Neural cell (in vitro differentiated cells): ENCODE measurements at regions not wholly inside any gene's neighbourhood (a gene's known extent, or its start where the extent isn't known, plus 50 kb on each side); places are given as distances from the start of the nearest gene placed in this dataset.
A peak's percentile ranks its signal among the peaks of the same experiment; 100 is the strongest.

Source experiments
- H2AFZ ChIP-seq: fragments of 200-600, 300-800 bp; sonication (generic), shearing (Covaris generic); 2 replicates; pipeline ENCODE4 v1.6.0; 2014; ENCODE audit warnings: low read depth, mild to moderate bottlenecking, antibody characterized with exemption, low read length, moderate library complexity
- H3F3A ChIP-seq: fragments of 200-600 bp; shearing (Covaris generic); 2 replicates; pipeline ENCODE4 v1.6.1; 2016; ENCODE audit warnings: mild to moderate bottlenecking, moderate library complexity, mixed read lengths, antibody characterized with exemption, low read length; ENCODE audit not compliant: insufficient read depth, poor library complexity, severe bottlenecking
- H3K27ac ChIP-seq: fragments of 200-600, 300-800 bp; sonication (generic), shearing (Covaris generic); 2 replicates; pipeline ENCODE4 v1.5.1; 2014; ENCODE audit warnings: mild to moderate bottlenecking, low read length, moderate library complexity
- H3K27me3 ChIP-seq: fragments of 300-800, 200-600 bp; sonication (generic), shearing (Covaris generic); 2 replicates; pipeline ENCODE4 v1.6.0; 2014; ENCODE audit warnings: mild to moderate bottlenecking, low read depth, low read length, moderate library complexity; ENCODE audit not compliant: insufficient read depth
- H3K36me3 ChIP-seq: fragments of 300-800, 200-600 bp; sonication (generic), shearing (Covaris generic); 2 replicates; pipeline ENCODE4 v1.5.1; 2014; ENCODE audit warnings: mild to moderate bottlenecking, antibody characterized with exemption, low read length, moderate library complexity; ENCODE audit not compliant: insufficient read depth
- H3K4me2 ChIP-seq: fragments of 300-800, 200-600 bp; sonication (generic), shearing (Covaris generic); 2 replicates; pipeline ENCODE4 v1.6.0; 2014; ENCODE audit warnings: mild to moderate bottlenecking, low read length
- H3K4me3 ChIP-seq: fragments of 300-800, 200-600 bp; sonication (generic), shearing (Covaris generic); 2 replicates; pipeline ENCODE4 v1.5.1; 2014; ENCODE audit warnings: mild to moderate bottlenecking, low read length, moderate library complexity
- H3K79me2 ChIP-seq: fragments of 200-600 bp; shearing (Covaris generic); replicated peaks from 2 replicates; pipeline ENCODE4 v1.6.0; 2014; ENCODE audit warnings: mild to moderate bottlenecking, low read length, moderate library complexity; ENCODE audit not compliant: insufficient read depth
- H3K9ac ChIP-seq: fragments of 300-800, 200-600 bp; sonication (generic), shearing (Covaris generic); 2 replicates; pipeline ENCODE4 v1.6.1; 2016; ENCODE audit warnings: mild to moderate bottlenecking, low read length, mixed read lengths
- H3K9me2 ChIP-seq: fragments of 200-600 bp; shearing (Covaris generic); 2 replicates; pipeline ENCODE4 v1.6.1; 2016; ENCODE audit warnings: mild to moderate bottlenecking, low read length, mixed read lengths; ENCODE audit not compliant: insufficient read depth
- H3K9me3 ChIP-seq: fragments of 200-600, 300-800 bp; sonication (generic), shearing (Covaris generic); 2 replicates; pipeline ENCODE4 v1.6.1; 2016; ENCODE audit warnings: mild to moderate bottlenecking, mixed run types, low read length, moderate library complexity, mixed read lengths
- H4K20me1 ChIP-seq: fragments of 200-600 bp; shearing (Covaris generic); 2 replicates; pipeline ENCODE4 v1.6.1; 2016; ENCODE audit warnings: mild to moderate bottlenecking, mixed run types; ENCODE audit not compliant: insufficient read depth
- EP300 ChIP-seq: fragments of 450-650 bp; conservative IDR thresholded peaks from 2 replicates; pipeline ENCODE4 v1.6.1; 2014; ENCODE audit warnings: antibody characterized with exemption, mild to moderate bottlenecking, moderate library complexity; ENCODE audit not compliant: poor library complexity, severe bottlenecking
- EZH2 ChIP-seq: fragments of 200-600, 300-800 bp; shearing (Covaris generic), sonication (generic); IDR thresholded peaks from 2 replicates; pipeline ENCODE4 v1.6.1; 2014; ENCODE audit warnings: antibody characterized with exemption, low read length, borderline replicate concordance, mild to moderate bottlenecking; ENCODE audit not compliant: insufficient read depth, poor library complexity, severe bottlenecking
- MXI1 ChIP-seq: fragments of 450-650 bp; conservative IDR thresholded peaks from 2 replicates; pipeline ENCODE4 v1.6.1; 2014; ENCODE audit warnings: antibody characterized with exemption, mild to moderate bottlenecking; ENCODE audit not compliant: poor library complexity, severe bottlenecking
- POLR2AphosphoS5 ChIP-seq: IDR thresholded peaks from 2 replicates; pipeline ENCODE4 v1.6.1; 2012
- RAD21 ChIP-seq: fragments of 450-650 bp; conservative IDR thresholded peaks from 2 replicates; pipeline ENCODE4 v1.6.1; 2014; ENCODE audit warnings: antibody characterized with exemption, mild to moderate bottlenecking, moderate library complexity
- SMC3 ChIP-seq: fragments of 450-650 bp; conservative IDR thresholded peaks from 2 replicates; pipeline ENCODE4 v1.6.1; 2014; ENCODE audit warnings: antibody characterized with exemption, mild to moderate bottlenecking, moderate library complexity; ENCODE audit not compliant: poor library complexity
- TAF1 ChIP-seq: IDR thresholded peaks from 2 replicates; pipeline ENCODE4 v1.6.1; 2012; ENCODE audit warnings: low read depth
- TF ChIP-seq, protein P1 (sequence below): fragments of 450-650 bp; IDR thresholded peaks from 2 replicates; pipeline ENCODE4 v1.5.1; 2014; ENCODE audit warnings: antibody characterized with exemption, mild to moderate bottlenecking, moderate library complexity; ENCODE audit not compliant: poor library complexity, severe bottlenecking
- TF ChIP-seq, protein P2 (sequence below): IDR thresholded peaks from 2 replicates; pipeline ENCODE4 v1.6.1; 2012; ENCODE audit warnings: borderline replicate concordance

GRCh38 chr6:21800948-21801438 lies 207.4 kb downstream of the SOX4 start:
- Histone ChIP-seq H2AFZ (no peak overlapping the region), H3K9me3 (no peaks in the 10 kb centered on the region), H3K27ac (peak overlapping the region; percentile 92), H3K9me2 (no peaks in the 10 kb centered on the region), H3F3A (peaks cover 9% of the 10 kb centered on the region), H3K4me2 (no peak overlapping the region), H3K4me3 (peak overlapping the region; percentile 57), H3K79me2 (peaks cover 7% of the 10 kb centered on the region), H4K20me1 (no peaks in the 10 kb centered on the region), H3K9ac (peak overlapping the region; percentile 62), H3K36me3 (no peaks in the 10 kb centered on the region), H3K27me3 (no peaks in the 10 kb centered on the region)
- TF ChIP-seq, protein P1, sequence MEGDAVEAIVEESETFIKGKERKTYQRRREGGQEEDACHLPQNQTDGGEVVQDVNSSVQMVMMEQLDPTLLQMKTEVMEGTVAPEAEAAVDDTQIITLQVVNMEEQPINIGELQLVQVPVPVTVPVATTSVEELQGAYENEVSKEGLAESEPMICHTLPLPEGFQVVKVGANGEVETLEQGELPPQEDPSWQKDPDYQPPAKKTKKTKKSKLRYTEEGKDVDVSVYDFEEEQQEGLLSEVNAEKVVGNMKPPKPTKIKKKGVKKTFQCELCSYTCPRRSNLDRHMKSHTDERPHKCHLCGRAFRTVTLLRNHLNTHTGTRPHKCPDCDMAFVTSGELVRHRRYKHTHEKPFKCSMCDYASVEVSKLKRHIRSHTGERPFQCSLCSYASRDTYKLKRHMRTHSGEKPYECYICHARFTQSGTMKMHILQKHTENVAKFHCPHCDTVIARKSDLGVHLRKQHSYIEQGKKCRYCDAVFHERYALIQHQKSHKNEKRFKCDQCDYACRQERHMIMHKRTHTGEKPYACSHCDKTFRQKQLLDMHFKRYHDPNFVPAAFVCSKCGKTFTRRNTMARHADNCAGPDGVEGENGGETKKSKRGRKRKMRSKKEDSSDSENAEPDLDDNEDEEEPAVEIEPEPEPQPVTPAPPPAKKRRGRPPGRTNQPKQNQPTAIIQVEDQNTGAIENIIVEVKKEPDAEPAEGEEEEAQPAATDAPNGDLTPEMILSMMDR, result no peak
- TF ChIP-seq EZH2 (no peak), SMC3 (no peak), EP300 (no peak), TAF1 (no peak), MXI1 (no peak), RAD21 (no peak), POLR2AphosphoS5 (no peak)
- TF ChIP-seq, protein P2, sequence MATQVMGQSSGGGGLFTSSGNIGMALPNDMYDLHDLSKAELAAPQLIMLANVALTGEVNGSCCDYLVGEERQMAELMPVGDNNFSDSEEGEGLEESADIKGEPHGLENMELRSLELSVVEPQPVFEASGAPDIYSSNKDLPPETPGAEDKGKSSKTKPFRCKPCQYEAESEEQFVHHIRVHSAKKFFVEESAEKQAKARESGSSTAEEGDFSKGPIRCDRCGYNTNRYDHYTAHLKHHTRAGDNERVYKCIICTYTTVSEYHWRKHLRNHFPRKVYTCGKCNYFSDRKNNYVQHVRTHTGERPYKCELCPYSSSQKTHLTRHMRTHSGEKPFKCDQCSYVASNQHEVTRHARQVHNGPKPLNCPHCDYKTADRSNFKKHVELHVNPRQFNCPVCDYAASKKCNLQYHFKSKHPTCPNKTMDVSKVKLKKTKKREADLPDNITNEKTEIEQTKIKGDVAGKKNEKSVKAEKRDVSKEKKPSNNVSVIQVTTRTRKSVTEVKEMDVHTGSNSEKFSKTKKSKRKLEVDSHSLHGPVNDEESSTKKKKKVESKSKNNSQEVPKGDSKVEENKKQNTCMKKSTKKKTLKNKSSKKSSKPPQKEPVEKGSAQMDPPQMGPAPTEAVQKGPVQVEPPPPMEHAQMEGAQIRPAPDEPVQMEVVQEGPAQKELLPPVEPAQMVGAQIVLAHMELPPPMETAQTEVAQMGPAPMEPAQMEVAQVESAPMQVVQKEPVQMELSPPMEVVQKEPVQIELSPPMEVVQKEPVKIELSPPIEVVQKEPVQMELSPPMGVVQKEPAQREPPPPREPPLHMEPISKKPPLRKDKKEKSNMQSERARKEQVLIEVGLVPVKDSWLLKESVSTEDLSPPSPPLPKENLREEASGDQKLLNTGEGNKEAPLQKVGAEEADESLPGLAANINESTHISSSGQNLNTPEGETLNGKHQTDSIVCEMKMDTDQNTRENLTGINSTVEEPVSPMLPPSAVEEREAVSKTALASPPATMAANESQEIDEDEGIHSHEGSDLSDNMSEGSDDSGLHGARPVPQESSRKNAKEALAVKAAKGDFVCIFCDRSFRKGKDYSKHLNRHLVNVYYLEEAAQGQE, result no peak

DNA sequence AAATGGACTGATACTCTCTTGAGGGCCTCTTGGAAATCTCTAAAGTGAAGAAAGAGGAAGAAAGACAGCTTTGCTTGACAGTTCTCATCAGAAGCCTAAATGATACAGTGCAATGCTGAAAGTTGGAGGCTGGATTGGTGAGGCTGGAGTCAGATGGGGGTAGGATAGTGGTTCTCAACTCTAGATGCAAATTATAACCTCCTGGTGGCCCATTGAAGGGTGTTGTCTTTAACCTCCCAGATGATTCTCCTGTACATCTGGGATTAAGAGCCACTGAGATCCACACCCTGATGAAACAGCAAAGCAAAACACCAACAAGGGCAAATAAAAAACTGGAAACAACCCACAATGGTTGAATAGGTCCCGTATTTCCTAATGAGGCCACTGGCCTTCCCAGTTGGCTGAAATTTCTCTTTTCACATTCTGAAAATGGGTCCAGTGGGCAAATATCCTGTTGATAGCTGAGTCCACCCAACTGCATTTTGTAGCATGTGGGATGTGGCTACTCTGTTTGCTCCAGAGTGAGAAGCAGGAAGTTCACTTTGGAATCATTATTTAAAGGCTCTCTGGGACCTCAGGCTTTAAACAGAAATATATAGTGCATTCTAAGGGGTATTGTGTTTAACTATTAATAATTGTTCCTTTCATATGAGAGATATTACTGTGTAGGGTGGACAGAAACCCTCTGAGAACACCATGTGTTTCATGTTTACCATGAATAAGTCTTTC lies 208.1 kb downstream of the SOX4 start:
- Histone ChIP-seq H3K9me3 (no peaks in the 10 kb centered on the region), H3F3A (peaks cover 9% of the 10 kb centered on the region), H3K36me3 (no peaks in the 10 kb centered on the region), H4K20me1 (no peaks in the 10 kb centered on the region), H3K27me3 (no peaks in the 10 kb centered on the region), H3K9ac (peak overlapping the region; percentile 62), H3K4me2 (peak overlapping the region; percentile 75), H2AFZ (no peak overlapping the region), H3K9me2 (no peaks in the 10 kb centered on the region), H3K4me3 (peak overlapping the region; percentile 57), H3K27ac (peak overlapping the region; percentile 92), H3K79me2 (peaks cover 7% of the 10 kb centered on the region)
- TF ChIP-seq EP300, result no peak
- TF ChIP-seq, protein P1, result no peak
- no peak for TF ChIP-seq MXI1
- no peak for TF ChIP-seq RAD21
- no peak for TF ChIP-seq POLR2AphosphoS5
- no peak for TF ChIP-seq SMC3
- no peak for TF ChIP-seq EZH2
- no peak for TF ChIP-seq TAF1
- TF ChIP-seq, protein P2, result no peak
